GM19455 (cell line): ENCODE measurements at regions not wholly inside any gene's neighbourhood (a gene's known extent, or its start where the extent isn't known, plus 50 kb on each side); places are given as distances from the start of the nearest gene placed in this dataset.

Experiments
- ATAC-seq: cut with Tn5 transposase; IDR thresholded peaks from one replicate; pipeline ENCODE4 v1.9.1; 2021; ENCODE audit not compliant: unreplicated experiment

DNA sequence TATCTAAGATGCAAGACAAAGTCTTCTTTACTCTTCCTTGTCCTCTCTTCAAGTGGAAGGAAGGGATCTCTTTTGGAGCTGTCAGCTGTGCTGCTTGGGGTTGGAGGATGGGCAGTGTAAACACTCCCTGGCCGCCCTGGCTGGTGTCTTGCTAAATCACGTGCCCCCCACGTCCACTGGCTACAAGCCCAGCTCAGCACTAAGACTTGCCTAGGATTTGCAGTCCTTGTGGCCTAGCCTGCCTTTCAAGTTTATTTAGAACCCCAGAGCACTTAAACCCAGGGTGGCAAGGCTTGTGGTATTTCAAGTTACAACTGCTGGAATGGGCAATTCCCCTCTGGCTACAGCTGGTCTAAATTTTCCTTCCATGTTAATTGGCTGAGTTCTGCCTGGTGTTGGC is 272.4 kb upstream of the MYO3A start:
- no peak for ATAC-seq

DNA sequence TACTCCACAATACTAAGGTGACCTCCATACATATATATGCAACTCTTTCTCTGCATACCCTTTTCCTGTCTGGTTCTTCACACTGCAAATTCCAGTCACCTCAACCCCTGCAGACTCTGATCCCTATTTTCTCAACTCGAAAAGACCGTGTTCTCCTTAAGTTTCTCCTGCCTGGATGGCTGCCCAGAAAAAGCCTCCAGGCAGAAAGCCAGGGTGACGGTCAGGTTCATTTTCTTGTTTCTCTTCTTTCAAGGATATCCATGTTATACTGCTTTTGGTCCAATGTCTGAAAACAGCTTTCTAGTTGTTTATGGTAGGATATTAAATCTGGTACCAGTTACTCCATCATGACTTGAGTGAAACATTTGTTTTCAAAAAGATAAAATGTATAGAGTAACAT is 267.8 kb upstream of the MYO3A start:
- no peak for ATAC-seq

DNA sequence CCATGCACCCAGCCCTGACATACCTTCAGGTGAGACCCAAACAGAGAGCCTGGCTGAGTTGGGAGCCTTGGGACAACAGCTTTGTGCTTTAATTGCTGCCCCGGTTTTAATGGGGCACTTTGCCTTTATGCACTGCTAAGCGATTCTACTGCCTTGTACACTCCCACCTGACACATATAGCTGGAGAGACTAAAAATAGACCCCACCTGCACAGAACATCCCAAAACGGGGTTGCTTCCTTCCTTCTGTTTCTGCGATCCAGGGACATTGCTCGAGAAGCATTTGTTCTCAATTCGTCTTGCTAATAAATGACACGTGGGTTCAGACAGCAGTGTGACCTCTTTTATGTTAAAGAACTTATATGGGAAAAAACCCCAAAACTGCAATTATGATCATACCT is 258.8 kb upstream of the MYO3A start:
- ATAC-seq, result no peak

DNA sequence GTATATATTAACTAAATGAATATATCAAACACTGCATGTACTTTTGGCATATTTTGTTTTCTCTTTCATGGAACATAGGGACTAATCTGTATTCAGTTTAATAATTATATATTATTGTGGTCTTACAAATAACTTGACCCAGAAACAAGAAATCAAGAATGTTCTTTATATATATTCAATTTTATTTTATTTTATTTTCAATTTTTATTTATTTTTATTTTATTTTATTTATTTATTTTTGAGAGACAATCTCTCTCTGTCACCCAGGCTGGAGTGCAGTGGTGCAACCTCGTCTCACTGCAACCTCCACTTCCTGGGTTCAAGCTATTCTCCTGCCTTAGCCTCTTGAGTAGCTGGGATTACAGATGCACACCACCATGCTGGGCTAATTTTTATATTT is 258.4 kb upstream of the MYO3A start:
- no peak for ATAC-seq

DNA sequence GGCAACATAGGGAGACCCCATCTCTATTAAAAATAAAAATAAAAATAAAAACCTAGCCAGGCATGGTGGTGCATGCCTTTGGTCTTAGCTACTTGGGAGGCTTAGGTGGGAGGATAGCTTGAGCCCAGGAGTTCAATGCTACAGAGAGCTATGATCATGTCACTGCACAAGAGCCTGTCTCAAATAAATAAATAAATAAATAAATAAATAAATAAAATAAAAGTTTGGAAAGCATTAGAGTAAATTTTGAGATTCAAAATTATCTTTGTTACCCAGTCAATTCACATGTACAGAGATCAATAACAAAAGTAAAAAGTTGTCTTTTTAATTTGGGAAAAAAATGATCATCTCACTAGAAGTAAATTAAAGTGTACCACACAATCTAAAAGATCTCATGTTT is 255.8 kb upstream of the MYO3A start:
- no peak for ATAC-seq

DNA sequence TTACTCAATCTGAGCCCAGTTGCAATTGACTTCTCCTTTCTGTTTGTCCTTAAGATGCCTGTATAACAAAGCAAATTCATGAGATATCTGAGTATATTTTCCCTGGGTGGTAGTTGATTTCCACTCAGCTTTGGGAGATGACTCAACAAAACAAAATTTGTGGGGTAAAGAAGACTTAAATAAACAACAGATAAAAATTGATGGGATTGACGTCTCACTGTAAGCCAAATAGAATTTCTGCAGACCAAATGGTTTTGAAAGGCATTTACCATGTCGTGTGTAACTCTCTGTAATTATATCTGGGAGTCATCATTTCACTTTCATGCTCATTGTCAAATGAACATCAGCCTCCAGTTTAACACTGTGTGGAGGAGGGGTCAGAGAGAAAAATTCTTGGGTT is 255.4 kb upstream of the MYO3A start:
- ATAC-seq, result no peak

DNA sequence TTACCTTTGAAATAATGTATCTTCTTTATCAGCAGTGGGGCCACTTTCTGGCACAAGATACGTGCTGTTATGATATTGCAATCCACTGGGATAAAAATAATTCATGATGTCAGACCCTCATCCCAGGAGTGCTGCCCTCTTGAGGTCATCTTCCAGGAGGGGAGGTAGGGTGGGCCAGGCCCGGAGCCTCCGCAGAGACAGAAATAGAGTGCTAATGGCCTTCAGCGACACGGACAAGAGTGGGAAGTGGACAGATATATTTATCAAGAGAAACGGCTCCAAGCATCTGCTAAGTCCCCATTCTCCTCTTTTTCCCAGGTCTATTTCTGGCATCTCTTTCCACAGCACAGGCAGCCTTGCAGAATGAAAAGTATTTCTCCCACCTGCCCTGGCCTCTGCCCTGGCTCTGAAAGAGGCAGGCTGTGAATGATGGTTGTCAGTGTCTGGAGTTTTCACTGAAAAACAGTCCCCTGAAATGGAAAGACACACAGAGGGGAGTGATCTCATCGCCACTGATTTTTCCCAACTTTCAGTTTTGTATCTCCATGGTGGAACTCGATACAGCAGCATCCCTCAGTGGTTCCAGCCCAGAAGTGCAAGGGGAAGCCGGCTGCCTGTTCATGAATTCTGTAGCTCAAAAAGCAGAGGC is 251.7 kb upstream of the MYO3A start:
- no peak for ATAC-seq

DNA sequence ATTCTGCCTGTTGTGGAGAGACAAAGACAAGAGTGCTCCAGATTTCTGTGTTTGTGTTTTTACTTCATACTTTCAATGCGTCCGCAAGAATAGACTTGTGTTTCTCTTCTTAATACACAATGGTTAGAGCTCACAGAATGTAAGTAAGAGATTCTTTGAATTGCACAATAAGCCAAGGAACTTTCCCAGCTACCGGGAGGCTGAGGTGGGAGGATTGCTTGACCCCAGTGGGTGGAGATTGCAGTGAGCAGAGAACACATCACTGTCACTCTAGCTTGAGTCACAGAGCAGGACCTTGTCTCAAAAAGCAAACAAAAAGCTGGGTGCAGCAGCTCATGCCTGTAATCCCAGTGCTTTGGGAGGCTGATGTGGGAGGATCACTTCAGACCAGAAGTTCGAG is 250.7 kb upstream of the MYO3A start:
- ATAC-seq, result no peak

DNA sequence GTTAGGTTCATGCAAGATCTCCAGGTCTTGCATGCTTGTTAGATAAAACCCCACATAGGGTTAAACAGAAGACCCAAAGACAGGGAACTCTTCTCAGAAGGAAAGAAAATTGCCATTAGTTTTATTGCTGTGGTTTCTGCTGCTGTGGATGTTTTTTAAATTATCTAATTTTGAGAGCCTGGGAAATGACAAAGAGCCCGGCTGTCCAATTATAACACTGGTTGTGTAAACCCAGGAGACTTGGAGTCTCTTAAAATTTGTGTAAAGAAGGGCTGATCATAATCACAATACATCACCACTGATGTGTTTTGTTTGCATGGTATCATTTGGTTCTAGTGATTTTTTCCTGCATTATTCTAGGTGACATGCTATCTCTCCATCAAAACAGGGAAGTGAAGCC is 246.5 kb upstream of the MYO3A start:
- ATAC-seq, result no peak

DNA sequence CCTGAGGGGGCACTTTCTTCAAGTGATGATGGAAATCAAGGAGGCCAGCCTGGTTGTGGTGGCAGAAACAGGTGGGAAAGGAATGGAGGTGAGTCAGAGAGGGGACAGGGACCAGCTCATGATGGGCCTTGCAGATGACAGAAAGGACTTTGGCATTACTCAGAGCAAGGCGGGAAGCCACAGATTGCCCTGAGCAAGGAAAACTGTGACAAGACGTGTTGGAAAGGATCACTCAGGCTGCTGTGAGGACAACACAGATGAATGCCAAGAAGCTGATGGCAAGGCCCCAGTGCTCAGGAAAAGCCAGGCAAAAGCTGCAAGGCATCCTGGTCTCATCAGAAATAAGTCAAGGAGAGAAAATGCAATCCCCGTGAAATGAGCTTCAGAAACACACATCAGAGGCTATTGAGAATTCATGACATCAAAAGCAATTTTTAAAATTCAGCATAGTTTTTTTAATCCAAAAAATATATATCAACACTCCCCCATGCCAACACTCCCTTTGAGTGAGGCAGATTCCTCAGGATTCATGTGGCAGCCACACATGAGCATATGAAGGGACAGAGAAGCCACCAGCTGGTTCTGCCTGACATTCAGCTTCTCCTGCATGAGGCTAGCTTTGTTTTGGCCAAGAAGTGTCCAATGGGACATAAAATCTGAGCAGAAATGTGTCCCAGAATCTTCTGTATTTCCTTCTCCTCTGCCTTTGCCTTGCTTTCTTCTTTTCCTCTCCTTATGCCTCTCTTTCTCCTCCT is 244.5 kb upstream of the MYO3A start:
- no peak for ATAC-seq

DNA sequence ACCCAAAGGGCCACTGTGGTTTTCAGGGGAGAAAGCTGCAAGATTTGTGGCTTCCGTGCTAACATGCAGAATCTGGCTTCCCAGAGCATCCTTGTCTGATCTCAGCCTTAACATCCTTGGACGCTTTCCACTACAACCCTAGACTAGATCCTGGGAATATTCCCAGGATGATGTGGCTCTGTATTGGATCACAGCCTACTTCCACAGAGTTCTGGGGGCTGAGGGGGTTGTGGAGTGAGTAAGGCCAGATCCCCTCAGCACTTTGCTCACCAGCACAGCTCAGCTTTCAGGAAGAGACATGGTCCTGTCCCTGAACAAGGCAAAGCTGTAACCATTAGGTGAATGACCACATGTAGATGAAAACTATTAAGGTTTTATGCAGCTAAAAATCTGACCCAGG is 241.3 kb upstream of the MYO3A start:
- no peak for ATAC-seq

DNA sequence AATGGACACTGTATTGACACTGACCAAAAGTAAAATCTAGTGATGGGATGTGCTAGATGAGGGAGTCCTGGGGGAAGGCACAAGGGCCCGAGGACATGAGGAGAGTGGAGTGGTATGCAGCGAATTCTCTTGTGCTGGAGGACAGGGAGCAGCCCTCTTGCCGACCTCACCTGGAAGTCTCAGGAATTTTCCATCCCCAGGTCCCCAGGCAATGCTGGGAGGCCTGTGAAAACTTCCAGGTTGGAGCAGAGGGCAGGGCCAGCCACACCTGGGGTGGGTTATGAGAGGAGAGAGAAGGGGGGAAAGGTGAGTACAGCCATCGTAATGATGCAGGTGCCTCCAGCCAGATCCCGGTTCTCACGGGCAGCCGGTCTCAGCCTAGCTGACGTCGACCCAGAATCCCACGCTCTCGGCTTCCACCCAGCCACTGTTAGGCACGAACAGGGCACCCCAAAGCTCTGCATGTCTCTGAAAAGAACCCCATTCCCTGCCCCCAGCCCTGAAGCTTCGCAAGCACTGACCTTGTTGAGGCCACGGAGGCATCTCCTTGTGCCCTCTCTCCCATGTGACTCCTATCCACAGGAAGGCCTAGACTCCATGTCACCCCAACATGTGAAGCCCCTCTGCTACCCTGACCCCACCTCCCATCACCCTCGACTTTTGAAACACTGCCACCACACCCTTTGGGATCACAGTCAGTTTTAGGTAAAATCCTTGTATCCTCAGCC is 239.7 kb upstream of the MYO3A start:
- no peak for ATAC-seq

DNA sequence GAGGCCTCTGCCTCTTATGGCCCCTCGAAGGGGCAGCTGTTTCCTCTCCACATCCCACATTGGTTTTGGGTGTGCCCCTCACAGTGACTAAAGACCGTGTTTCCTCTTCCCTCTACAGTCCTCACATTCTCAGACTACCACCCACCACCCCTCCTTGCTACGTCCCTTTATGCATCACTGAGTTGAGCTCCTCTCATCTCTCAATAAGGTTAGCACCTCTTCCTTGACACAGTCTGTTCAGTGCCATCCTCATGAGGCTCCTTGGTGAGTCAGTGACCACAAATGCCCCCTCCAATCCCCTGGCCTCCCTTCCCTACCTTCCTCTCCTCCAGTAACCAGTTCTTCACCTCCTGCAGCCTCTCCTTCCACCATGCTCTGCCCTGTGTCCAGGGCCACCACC is 239.1 kb upstream of the MYO3A start:
- no peak for ATAC-seq

DNA sequence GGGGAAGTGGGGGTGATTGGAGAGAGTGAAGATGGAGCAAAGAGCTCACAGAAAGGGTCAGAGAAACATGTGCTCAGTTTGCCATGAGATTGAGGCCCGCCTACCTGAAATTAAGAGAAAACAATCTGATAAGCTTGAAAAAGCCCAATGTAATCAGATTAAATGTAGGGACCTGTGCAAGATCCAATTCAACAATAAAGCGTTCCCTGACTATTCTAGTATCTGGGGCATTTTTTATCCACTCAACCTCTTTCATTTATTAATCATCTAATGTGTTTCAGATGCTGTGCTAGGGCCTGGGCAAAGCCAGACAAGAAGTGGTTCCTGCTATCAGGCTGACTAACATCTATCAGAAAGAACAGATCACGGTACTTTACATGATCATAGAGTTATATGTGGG is 238.4 kb upstream of the MYO3A start:
- ATAC-seq, result no peak

DNA sequence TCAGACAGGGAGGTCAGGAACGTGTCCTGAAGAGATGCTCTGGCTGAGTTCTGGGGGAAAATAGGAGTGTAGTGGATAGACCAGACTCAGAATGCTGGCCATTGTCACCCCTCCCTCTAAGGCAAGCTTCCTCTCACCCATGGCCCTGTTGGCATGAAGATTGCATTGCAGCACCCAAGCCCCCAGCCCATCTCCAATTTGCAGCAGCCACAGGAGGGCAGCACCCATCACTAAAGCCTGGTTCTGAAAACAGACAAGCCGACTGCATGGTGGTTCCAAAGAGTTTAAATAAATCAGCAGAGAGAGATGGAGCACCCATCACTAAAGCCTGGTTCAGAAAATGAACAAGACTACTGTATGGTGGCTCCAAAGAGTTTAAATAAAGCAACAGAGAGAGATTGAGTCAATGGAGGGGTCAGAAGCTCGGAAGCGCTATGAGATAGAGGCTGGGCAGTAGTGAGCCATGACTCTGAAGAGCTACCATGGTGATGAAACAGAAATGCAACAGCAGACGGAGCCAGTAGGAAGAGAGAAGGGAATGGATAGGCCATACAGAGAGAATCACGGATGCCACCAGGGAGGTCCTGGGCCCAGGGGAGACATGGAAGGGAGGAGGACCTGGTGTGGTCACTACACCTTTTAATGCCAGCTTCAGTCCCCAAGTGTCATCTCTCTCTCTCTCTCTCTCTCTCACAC is 237.9 kb upstream of the MYO3A start:
- ATAC-seq, result no peak

DNA sequence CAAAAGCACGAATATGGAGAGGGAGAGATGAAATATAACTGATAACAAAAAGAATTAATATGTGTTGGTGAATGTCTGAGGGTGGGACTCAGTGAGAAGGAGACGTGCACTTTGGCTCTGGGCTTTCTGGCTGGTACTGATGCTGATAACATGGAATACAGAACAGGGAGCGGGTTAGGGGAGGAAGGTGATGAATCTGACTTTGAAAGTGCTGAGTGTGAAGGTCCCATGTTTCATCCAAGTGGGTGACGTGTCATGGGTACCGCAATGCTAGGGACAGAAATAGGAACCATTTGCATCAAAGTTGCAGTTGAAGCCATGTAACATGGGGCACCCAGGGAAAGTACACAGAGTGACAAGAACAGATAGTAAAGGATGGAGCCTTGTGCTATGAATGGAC is 236.6 kb upstream of the MYO3A start:
- ATAC-seq, result no peak

DNA sequence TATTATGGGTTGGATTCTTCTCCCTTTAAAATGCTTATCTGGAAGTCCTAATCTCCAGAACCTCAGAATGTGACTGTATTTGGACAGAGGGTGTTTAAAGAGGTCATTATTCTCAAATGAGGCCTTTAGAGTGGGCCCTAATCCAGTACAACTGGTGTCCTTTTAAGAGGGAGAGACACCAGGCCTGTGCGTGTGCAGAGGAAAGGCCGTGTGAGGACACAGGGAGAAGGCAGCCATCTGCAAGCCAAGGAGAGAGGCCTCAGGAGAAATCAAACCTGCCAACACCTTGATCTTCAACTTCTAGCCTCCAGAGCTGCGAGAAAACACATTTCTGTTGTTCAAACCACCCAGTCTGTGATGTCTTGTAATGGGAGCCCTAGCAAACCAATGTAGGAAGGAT is 235.4 kb upstream of the MYO3A start:
- ATAC-seq, result no peak

DNA sequence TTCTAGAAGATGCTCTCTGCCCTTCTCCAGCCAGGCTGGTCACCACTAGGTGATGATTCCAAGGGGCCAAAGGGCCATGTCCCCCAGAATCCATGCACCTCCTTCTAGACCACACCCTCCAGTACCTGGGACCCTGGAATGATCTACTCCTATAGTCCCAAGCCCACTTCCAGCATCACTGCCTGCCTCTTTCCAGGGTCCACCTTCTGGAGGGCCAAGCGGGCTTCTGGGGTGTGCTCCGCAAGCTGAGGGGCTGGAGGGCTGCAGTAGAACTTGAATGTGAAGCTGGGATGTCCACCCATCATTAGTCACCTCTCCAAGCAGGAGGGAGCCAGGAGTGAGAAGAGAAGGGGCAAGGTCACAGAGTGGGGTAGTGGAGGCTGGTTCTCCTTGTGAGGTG is 234.4 kb upstream of the MYO3A start:
- no peak for ATAC-seq

DNA sequence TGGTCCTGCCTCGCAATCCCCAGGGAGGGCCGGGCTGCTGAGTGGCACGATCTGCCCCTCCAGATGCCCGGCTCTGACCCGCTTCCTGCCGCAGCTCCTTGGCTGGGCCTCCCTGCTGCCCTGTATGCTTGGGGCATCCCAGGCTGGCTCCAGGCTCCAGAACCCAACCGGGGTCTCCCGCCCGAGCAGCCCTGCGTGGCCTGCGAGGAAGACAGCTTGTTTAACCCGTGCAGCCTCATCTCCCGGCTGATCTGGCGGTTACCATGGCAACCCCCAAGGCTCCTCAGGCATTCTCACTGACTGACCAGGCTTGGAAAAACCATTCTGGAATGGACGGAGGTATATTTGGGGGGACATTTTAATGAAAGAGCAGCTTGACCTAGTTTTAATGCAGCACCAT is 232.4 kb upstream of the MYO3A start:
- ATAC-seq, result no peak

DNA sequence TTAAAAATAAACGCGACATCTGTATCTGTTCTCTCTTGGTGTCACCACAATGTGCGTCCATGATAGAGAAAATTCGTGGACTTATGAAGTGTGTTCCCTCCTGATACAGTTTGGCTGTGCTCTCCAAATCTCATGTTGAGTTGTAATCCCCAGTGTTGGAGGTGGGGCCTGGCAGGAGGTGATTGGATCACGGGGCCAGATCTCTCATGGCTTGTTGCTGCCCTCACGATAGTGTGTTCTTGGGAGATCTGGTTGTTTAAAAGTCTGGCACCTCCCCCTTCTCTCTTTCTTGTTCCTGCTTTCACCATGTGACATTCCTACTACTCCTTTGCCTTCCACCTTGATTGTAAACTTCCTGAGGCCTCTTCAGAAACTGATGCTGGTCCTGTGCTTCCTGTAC is 229.4 kb upstream of the MYO3A start:
- no peak for ATAC-seq

DNA sequence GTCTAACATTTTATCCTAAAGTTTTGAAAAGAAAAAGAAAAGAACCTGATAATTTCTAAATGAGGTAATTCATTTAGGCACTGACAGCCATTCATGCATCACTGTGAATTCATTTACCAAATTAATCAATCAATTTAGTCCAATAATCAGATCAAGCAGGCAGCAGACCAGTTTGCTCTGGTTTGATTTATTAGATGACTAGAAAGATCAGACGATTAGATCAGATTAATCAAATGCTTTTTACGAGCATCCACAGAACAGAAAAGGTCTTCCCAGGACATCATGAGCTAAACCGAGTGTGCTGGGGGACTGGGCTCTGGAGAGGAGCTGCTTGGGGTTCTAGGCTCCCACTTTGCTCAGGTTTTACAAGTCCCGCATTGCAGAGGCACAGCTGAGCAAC is 226.5 kb upstream of the MYO3A start:
- ATAC-seq, result no peak
